ENCODE measurements at regions not wholly inside any gene's neighbourhood (a gene's known extent, or its start where the extent isn't known, plus 50 kb on each side); places are given as distances from the start of the nearest gene placed in this dataset.
"Not testable (repeated sequence)": the region's sequence is repeated elsewhere in the genome, so short reads cannot be mapped to it uniquely, and the experiment has no call there.

- DNase-seq (ENCODE audit: low spot score), result no peak
Measured at GRCh38 chr2:238512247-238512867, 85.6 kb downstream of the ASB1 start.

GRCh38 chr2:238513346-238513745 is 86.6 kb downstream of the ASB1 start:
- intact Hi-C loops (cut with micrococcal nuclease), result no loop called here
- H3K4me1 Mint-ChIP-seq (ENCODE audit: low read depth), result no peaks in the 10 kb centered on the region
- no peaks in the 10 kb centered on the region for H3K36me3 Mint-ChIP-seq (ENCODE audit: low read depth)
- no peak for DNase-seq (ENCODE audit: low spot score)
- H3K27me3 Mint-ChIP-seq (ENCODE audit: low read depth), result peaks cover 3% of the 10 kb centered on the region
- no peak overlapping the region for H3K4me3 Mint-ChIP-seq (ENCODE audit: low read depth)
- no peak overlapping the region for H3K27ac Mint-ChIP-seq
- peaks cover 15% of the 10 kb centered on the region for H3K9me3 Mint-ChIP-seq

More at GRCh38 chr2:238512247-238512867, 85.6 kb downstream of the ASB1 start:
- no peaks in the 10 kb centered on the region for H3K4me1 Mint-ChIP-seq (ENCODE audit: low read depth)
- no peak overlapping the region for H3K4me3 Mint-ChIP-seq (ENCODE audit: low read depth)
- intact Hi-C loops (cut with micrococcal nuclease), result no loop called here
- H3K36me3 Mint-ChIP-seq (ENCODE audit: low read depth), result no peaks in the 10 kb centered on the region
- no peak overlapping the region for H3K27ac Mint-ChIP-seq
- peaks cover 9% of the 10 kb centered on the region for H3K9me3 Mint-ChIP-seq
- H3K27me3 Mint-ChIP-seq (ENCODE audit: low read depth), result peaks cover 3% of the 10 kb centered on the region

- H3K4me3 Mint-ChIP-seq (ENCODE audit: low read depth); H3K36me3 Mint-ChIP-seq (ENCODE audit: low read depth); H3K27ac Mint-ChIP-seq; DNase-seq (ENCODE audit: low spot score); intact Hi-C loops (cut with micrococcal nuclease); H3K27me3 Mint-ChIP-seq (ENCODE audit: low read depth); H3K4me1 Mint-ChIP-seq (ENCODE audit: low read depth): not testable (repeated sequence)
- H3K9me3 Mint-ChIP-seq, result peaks cover 15% of the 10 kb centered on the region
Measured at GRCh38 chr2:238514024-238514423, 87.3 kb downstream of the ASB1 start.

GRCh38 chr2:238515377-238515776 is 88.7 kb downstream of the ASB1 start:
- Mint-ChIP-seq H3K36me3 (ENCODE audit: low read depth) (no peaks in the 10 kb centered on the region), H3K9me3 (peaks cover 15% of the 10 kb centered on the region), H3K27ac (no peak overlapping the region), H3K4me3 (ENCODE audit: low read depth) (no peak overlapping the region), H3K27me3 (ENCODE audit: low read depth) (peaks cover 3% of the 10 kb centered on the region), H3K4me1 (ENCODE audit: low read depth) (no peaks in the 10 kb centered on the region)
- no peak for DNase-seq (ENCODE audit: low spot score)
- intact Hi-C loops (cut with micrococcal nuclease), result no loop called here

- H3K27me3 Mint-ChIP-seq (ENCODE audit: low read depth), result peaks cover 3% of the 10 kb centered on the region
- intact Hi-C loops (cut with micrococcal nuclease), result no loop called here
- H3K36me3 Mint-ChIP-seq (ENCODE audit: low read depth), result no peaks in the 10 kb centered on the region
- peaks cover 15% of the 10 kb centered on the region for H3K9me3 Mint-ChIP-seq
- H3K27ac Mint-ChIP-seq, result no peak overlapping the region
- H3K4me3 Mint-ChIP-seq (ENCODE audit: low read depth), result no peak overlapping the region
- no peaks in the 10 kb centered on the region for H3K4me1 Mint-ChIP-seq (ENCODE audit: low read depth)
- no peak for DNase-seq (ENCODE audit: low spot score)
Measured at GRCh38 chr2:238517209-238517608, 90.5 kb downstream of the ASB1 start.

GRCh38 chr2:238518172-238518820 is 91.6 kb downstream of the ASB1 start:
- intact Hi-C loops (cut with micrococcal nuclease), result no loop called here
- H3K9me3 Mint-ChIP-seq, result peaks cover 15% of the 10 kb centered on the region
- DNase-seq (ENCODE audit: low spot score), result no peak
- peaks cover 5% of the 10 kb centered on the region for H3K27me3 Mint-ChIP-seq (ENCODE audit: low read depth)
- no peaks in the 10 kb centered on the region for H3K36me3 Mint-ChIP-seq (ENCODE audit: low read depth)
- no peak overlapping the region for H3K4me3 Mint-ChIP-seq (ENCODE audit: low read depth)
- H3K4me1 Mint-ChIP-seq (ENCODE audit: low read depth), result no peaks in the 10 kb centered on the region
- no peak overlapping the region for H3K27ac Mint-ChIP-seq

GRCh38 chr2:238518821-238519186 is 92.1 kb downstream of the ASB1 start:
- intact Hi-C loops (cut with micrococcal nuclease), result no loop called here
- H3K4me3 Mint-ChIP-seq (ENCODE audit: low read depth), result no peak overlapping the region
- no peak overlapping the region for H3K27ac Mint-ChIP-seq
- H3K27me3 Mint-ChIP-seq (ENCODE audit: low read depth), result peaks cover 5% of the 10 kb centered on the region
- peaks cover 15% of the 10 kb centered on the region for H3K9me3 Mint-ChIP-seq
- no peaks in the 10 kb centered on the region for H3K36me3 Mint-ChIP-seq (ENCODE audit: low read depth)
- no peaks in the 10 kb centered on the region for H3K4me1 Mint-ChIP-seq (ENCODE audit: low read depth)
- no peak for DNase-seq (ENCODE audit: low spot score)

- Mint-ChIP-seq H3K27ac (no peak overlapping the region), H3K4me1 (ENCODE audit: low read depth) (no peaks in the 10 kb centered on the region), H3K9me3 (peaks cover 15% of the 10 kb centered on the region), H3K27me3 (ENCODE audit: low read depth) (peaks cover 4% of the 10 kb centered on the region), H3K36me3 (ENCODE audit: low read depth) (no peaks in the 10 kb centered on the region), H3K4me3 (ENCODE audit: low read depth) (no peak overlapping the region)
- intact Hi-C loops (cut with micrococcal nuclease), result no loop called here
- no peak for DNase-seq (ENCODE audit: low spot score)
Measured at GRCh38 chr2:238520359-238520886, 93.7 kb downstream of the ASB1 start.

- H3K27me3 Mint-ChIP-seq (ENCODE audit: low read depth), result peaks cover 2% of the 10 kb centered on the region
Measured at GRCh38 chr2:238521002-238521401, 94.3 kb downstream of the ASB1 start.

GRCh38 chr2:238521870-238522269 is 95.1 kb downstream of the ASB1 start:
- no peaks in the 10 kb centered on the region for H3K36me3 Mint-ChIP-seq (ENCODE audit: low read depth)
- H3K27ac Mint-ChIP-seq, result no peak overlapping the region
- H3K4me1 Mint-ChIP-seq (ENCODE audit: low read depth), result no peaks in the 10 kb centered on the region
- H3K27me3 Mint-ChIP-seq (ENCODE audit: low read depth), result peaks cover 2% of the 10 kb centered on the region
- DNase-seq (ENCODE audit: low spot score), result no peak
- H3K4me3 Mint-ChIP-seq (ENCODE audit: low read depth), result no peak overlapping the region
- intact Hi-C loops (cut with micrococcal nuclease), result no loop called here
- H3K9me3 Mint-ChIP-seq, result peaks cover 6% of the 10 kb centered on the region

More at GRCh38 chr2:238521002-238521401, 94.3 kb downstream of the ASB1 start:
- Mint-ChIP-seq H3K27ac (no peak overlapping the region), H3K36me3 (ENCODE audit: low read depth) (no peaks in the 10 kb centered on the region), H3K4me3 (ENCODE audit: low read depth) (no peak overlapping the region), H3K4me1 (ENCODE audit: low read depth) (no peaks in the 10 kb centered on the region), H3K9me3 (peaks cover 14% of the 10 kb centered on the region)
- no peak for DNase-seq (ENCODE audit: low spot score)
- intact Hi-C loops (cut with micrococcal nuclease), result no loop called here

GRCh38 chr2:238523158-238524110 is 96.7 kb downstream of the ASB1 start:
- Mint-ChIP-seq H3K27ac (no peak overlapping the region), H3K9me3 (no peaks in the 10 kb centered on the region), H3K4me3 (ENCODE audit: low read depth) (no peak overlapping the region), H3K36me3 (ENCODE audit: low read depth) (no peaks in the 10 kb centered on the region), H3K4me1 (ENCODE audit: low read depth) (no peaks in the 10 kb centered on the region), H3K27me3 (ENCODE audit: low read depth) (peaks cover 2% of the 10 kb centered on the region)
- intact Hi-C loops (cut with micrococcal nuclease), result no loop called here
- DNase-seq (ENCODE audit: low spot score), result no peak

- DNase-seq (ENCODE audit: low spot score), result no peak
- no peaks in the 10 kb centered on the region for H3K9me3 Mint-ChIP-seq
- intact Hi-C loops (cut with micrococcal nuclease), result no loop called here
- H3K4me1 Mint-ChIP-seq (ENCODE audit: low read depth), result no peaks in the 10 kb centered on the region
- no peak overlapping the region for H3K4me3 Mint-ChIP-seq (ENCODE audit: low read depth)
- H3K27ac Mint-ChIP-seq, result no peak overlapping the region
- H3K27me3 Mint-ChIP-seq (ENCODE audit: low read depth), result peaks cover 2% of the 10 kb centered on the region
- no peaks in the 10 kb centered on the region for H3K36me3 Mint-ChIP-seq (ENCODE audit: low read depth)
Measured at GRCh38 chr2:238524426-238524983, 97.8 kb downstream of the ASB1 start.

All from activated T-helper 2 cell treated with anti-CD3 and anti-CD28 coated beads, Interferon-gamma antibody, Interleukin-2, Interleukin-4, amounts not matched to agents 10 μg/mL and 5 μg/mL and 100 μg/mL, durations not matched to agents 14 hours and 24 hours and 36 hours (primary cell).